Esophagus muscularis mucosa (tissue), 3 donors: ENCODE measurements at regions not wholly inside any gene's neighbourhood (a gene's known extent, or its start where the extent isn't known, plus 50 kb on each side); places are given as distances from the start of the nearest gene placed in this dataset.

Experiments
- POLR2A ChIP-seq: fragments of 450-650 bp; IDR thresholded peaks from one replicate; pipeline ENCODE4 v1.6.1; 2017; ENCODE audit warnings: antibody characterized with exemption, moderate library complexity, mild to moderate bottlenecking, low read depth
- POLR2AphosphoS5 ChIP-seq, 2 donors: sonication (generic); formaldehyde crosslinking; IDR thresholded peaks; one replicate each; pipeline ENCODE4 v1.6.1; 2017; ENCODE audit warnings: antibody characterized with exemption in 2 of 2
- TF ChIP-seq, protein P1 (sequence below), 3 experiments: fragments of 200-600 bp in 2 of 3; fragments of 450-650 bp in 1 of 3; sonication (generic) in 2 of 3; IDR thresholded peaks; one replicate each; pipeline ENCODE4 v1.5.1; 2017 to 2019; ENCODE audit warnings: antibody characterized with exemption in 3 of 3, mild to moderate bottlenecking in 2 of 3, moderate library complexity in 1 of 3

DNA sequence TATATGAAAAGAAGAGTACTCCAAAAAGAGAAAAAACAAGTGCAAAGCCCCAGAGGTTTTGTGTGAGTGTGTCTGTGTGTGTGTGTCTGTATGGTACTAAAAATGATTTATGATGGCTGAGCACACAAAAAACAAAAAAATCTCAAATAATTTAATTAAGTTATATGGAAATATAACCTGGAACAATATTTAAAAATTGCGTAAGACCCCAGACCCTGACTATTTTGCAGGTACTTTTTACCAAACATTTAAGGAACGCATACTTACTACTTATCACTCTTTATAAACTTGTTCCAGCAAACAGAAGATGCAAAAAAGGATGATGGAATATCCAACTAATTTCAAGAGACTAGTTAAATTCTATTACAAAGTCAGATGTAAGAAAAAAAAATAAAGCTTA is 317.4 kb upstream of the KCNH7 start:
- TF ChIP-seq, protein P1, sequence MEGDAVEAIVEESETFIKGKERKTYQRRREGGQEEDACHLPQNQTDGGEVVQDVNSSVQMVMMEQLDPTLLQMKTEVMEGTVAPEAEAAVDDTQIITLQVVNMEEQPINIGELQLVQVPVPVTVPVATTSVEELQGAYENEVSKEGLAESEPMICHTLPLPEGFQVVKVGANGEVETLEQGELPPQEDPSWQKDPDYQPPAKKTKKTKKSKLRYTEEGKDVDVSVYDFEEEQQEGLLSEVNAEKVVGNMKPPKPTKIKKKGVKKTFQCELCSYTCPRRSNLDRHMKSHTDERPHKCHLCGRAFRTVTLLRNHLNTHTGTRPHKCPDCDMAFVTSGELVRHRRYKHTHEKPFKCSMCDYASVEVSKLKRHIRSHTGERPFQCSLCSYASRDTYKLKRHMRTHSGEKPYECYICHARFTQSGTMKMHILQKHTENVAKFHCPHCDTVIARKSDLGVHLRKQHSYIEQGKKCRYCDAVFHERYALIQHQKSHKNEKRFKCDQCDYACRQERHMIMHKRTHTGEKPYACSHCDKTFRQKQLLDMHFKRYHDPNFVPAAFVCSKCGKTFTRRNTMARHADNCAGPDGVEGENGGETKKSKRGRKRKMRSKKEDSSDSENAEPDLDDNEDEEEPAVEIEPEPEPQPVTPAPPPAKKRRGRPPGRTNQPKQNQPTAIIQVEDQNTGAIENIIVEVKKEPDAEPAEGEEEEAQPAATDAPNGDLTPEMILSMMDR (IDR thresholded peaks at IDR 0.05), result no peak
- TF ChIP-seq POLR2A (no peak), POLR2AphosphoS5 (IDR thresholded peaks at IDR 0.05) (no peak)
